ENCODE measurements at regions not wholly inside any gene's neighbourhood (a gene's known extent, or its start where the extent isn't known, plus 50 kb on each side); places are given as distances from the start of the nearest gene placed in this dataset.

DNA sequence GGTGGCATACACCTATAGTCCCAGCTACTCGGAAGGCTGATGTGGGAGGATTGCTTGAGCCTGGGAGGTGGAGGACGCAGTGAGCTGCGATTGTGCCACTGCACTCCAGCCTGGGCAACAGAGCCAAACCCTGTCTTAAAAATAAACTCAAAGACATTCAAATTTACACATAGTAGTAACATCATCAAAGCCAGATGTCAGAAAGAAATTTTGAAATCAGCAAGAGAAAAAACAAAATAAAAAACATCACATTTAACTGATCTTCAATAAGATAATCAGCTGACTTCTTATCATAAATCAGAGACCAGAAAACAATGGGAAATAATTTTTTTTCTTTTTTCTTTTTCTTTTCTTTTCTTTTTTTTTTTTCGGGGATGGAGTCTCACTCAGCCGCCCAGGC is 78.9 kb upstream of the ZCCHC13 start:
- no peak for DNase-seq (ENCODE audit: low read depth, low spot score)
- no peak for TF ChIP-seq CTCF (IDR thresholded peaks at IDR 0.05; ENCODE audit: insufficient read depth, low read length, missing control alignments)
- ChIA-PET POLR2A (no interaction called here), CTCF (no interaction called here)
- no peak overlapping the region for H3K4me3 ChIP-seq (ENCODE audit: low read depth, low read length)

- POLR2A ChIA-PET: no interaction called here
- no peak for TF ChIP-seq CTCF (IDR thresholded peaks at IDR 0.05; ENCODE audit: insufficient read depth, low read length, missing control alignments)
- no peak for DNase-seq (ENCODE audit: low read depth, low spot score)
- CTCF ChIA-PET: no interaction called here
- H3K4me3 ChIP-seq (ENCODE audit: low read depth, low read length): no peak overlapping the region
These were observed 83.7 kb upstream of the ZCCHC13 start for GRCh38 chrX:74220277-74220676.

DNA sequence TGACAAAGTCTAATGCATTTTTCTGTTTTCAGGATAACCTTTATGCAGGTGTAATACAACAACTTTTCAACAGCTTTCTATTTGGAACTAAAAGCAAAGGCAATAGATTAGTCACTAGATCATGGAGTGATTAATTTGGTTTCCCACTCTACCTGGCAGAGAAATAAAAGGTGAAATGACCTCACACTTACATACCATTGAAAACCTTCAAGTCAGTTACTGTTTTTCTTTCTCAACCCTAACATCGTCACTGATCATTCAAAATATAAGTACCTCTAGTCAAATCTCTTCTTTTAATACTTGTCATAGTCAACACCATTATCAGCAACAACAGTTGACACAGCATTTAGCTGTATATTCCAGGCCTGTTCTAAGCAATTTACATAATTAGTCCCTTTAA is 85.1 kb upstream of the ZCCHC13 start:
- ChIA-PET POLR2A (no interaction called here), CTCF (no interaction called here)
- TF ChIP-seq CTCF (IDR thresholded peaks at IDR 0.05; ENCODE audit: insufficient read depth, low read length, missing control alignments): no peak
- no peak for DNase-seq (ENCODE audit: low read depth, low spot score)
- H3K4me3 ChIP-seq (ENCODE audit: low read depth, low read length): no peak overlapping the region

DNA sequence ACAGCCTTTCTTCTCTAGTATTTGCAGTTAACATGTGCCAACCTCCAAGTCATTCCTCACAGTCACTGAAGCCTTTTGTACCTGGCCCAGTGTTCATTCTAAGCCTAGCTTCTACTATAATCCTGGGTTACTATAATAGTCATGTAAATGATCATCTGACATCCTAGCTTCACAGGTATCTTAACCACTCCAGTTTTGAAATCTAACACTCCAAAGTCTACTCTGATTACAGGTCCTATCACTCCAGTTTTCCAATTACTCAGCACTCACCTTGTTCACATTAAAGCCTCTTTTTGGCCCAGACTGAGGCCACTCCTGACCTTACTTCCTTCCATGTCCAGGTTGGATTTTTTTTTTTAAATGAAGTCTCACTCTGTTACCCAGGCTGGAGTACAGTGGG is 87.6 kb upstream of the ZCCHC13 start:
- ChIA-PET CTCF (no interaction called here), POLR2A (no interaction called here)
- TF ChIP-seq CTCF (IDR thresholded peaks at IDR 0.05; ENCODE audit: insufficient read depth, low read length, missing control alignments): no peak
- H3K4me3 ChIP-seq (ENCODE audit: low read depth, low read length): no peak overlapping the region
- DNase-seq (ENCODE audit: low read depth, low spot score): no peak

DNA sequence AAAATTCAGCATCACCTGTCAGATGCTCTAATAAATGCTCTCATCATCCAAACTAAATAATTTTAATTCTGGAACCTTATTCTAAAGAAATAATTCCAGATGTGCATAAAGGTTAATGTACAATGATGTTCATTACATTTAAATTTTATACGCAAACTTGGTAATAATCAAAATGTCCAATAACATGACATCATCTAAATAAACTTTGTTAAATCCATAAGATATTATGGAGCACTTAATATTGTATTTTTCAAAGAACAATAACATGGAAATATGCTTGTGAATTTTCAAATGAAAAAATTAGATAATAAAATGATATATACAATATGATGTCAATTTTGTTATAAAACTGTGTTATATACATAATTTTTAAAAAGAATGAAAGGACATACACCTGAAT is 92.1 kb upstream of the ZCCHC13 start:
- CTCF ChIA-PET: no interaction called here
- no peak for DNase-seq (ENCODE audit: low read depth, low spot score)
- POLR2A ChIA-PET: no interaction called here
- TF ChIP-seq CTCF (IDR thresholded peaks at IDR 0.05; ENCODE audit: insufficient read depth, low read length, missing control alignments): no peak
- no peak overlapping the region for H3K4me3 ChIP-seq (ENCODE audit: low read depth, low read length)

DNA sequence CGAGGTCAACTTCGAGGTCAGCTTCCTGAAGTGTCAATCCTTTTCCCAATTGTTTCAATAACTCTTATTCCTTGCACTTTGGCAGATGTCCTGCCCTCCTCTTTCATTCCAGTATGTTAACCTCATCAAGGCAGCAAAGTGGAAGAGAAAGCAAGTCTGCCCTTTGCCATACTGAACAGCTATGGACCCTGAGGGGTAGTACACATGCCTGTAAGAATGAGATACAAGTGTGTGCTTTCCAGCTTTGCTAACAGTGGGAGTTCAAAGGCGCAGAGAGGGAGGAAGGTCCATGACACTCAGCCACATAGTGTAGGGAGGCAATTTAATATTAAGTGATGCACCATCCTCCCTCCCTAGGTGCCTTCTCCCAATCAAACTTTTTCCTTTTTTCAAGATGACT is 96.4 kb upstream of the ZCCHC13 start:
- POLR2A ChIA-PET: no interaction called here
- H3K4me3 ChIP-seq (ENCODE audit: low read depth, low read length): no peak overlapping the region

More for the DNA sequence above, 96.4 kb upstream of the ZCCHC13 start:
- DNase-seq (ENCODE audit: low read depth, low spot score): no peak
- TF ChIP-seq CTCF (IDR thresholded peaks at IDR 0.05; ENCODE audit: insufficient read depth, low read length, missing control alignments): no peak
- CTCF ChIA-PET: no interaction called here

Measured in AG04449 (cell line).